ENCODE measurements at regions not wholly inside any gene's neighbourhood (a gene's known extent, or its start where the extent isn't known, plus 50 kb on each side); places are given as distances from the start of the nearest gene placed in this dataset.

- TF ChIP-seq CTCF (IDR thresholded peaks at IDR 0.05) (no peak), POLR2A (IDR thresholded peaks at IDR 0.05) (no peak)
These were observed 851.7 kb upstream of the MAP3K7 start for GRCh38 chr6:91438570-91438969.
